Suprapubic skin (tissue), 4 donors: ENCODE measurements at regions not wholly inside any gene's neighbourhood (a gene's known extent, or its start where the extent isn't known, plus 50 kb on each side); places are given as distances from the start of the nearest gene placed in this dataset.

Experiments
- EP300 ChIP-seq: sonication (generic); formaldehyde crosslinking; IDR thresholded peaks from one replicate; pipeline ENCODE4 v1.6.1; 2017; ENCODE audit warnings: antibody characterized with exemption
- POLR2A ChIP-seq, 2 donors: fragments of 450-650 bp; IDR thresholded peaks; one replicate each; pipeline ENCODE4 v1.6.1; 2017; ENCODE audit warnings: antibody characterized with exemption in 2 of 2, mild to moderate bottlenecking in 2 of 2, moderate library complexity in 2 of 2
- POLR2AphosphoS5 ChIP-seq, 3 donors: sonication (generic); formaldehyde crosslinking; IDR thresholded peaks; one replicate each; pipeline ENCODE4 v1.6.1; 2017; ENCODE audit warnings: antibody characterized with exemption in 3 of 3
- TF ChIP-seq, protein P1 (sequence below), 2 donors: fragments of 200-600 bp in 1 of 2; fragments of 450-650 bp in 1 of 2; sonication (generic) in 1 of 2; IDR thresholded peaks; one replicate each; pipeline ENCODE4 v1.5.1; 2016 to 2019; ENCODE audit warnings: antibody characterized with exemption in 2 of 2, mild to moderate bottlenecking in 1 of 2, moderate library complexity in 1 of 2

DNA sequence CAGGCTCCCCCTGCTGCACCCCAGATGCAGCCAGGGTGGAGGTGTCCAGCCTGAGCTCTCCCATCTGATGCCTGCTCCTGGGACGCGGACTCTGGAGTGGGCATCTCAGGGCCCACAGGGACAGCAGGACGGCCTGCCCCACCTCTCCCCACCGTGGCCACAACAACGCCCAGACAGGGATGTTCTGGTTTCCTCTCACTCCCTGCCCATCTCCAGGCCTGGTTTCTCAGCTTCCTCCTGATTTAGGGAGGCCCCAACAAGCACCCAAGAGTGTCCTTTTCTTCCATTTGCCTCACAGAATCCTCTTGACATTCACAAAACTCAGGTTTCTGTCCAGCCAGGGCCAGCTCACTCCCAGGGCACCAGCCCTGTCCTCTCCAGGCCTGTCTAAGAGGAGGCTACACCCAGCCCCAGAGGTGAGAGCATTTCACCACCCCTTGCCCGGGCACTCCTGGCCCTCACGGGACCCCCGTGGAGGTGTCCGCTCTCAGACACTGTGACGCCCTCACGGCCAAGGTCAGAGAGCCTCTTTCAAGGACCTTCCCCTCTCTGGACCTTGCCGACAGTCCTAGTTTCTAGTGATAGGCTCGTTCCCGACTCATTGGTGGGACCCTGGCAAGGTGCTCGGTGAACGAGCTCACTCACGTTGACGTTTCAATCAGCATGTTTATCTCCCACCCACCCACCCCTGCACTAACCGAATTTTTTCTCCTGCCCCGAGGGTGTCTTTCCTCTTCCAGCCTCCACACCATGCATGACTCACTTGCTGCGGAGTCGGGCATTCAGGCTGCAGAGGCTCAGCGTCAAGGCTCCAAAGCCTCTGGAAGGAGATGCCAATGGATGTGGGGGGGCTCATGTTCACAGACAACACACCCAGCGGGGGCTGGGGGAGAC, 62.0 kb upstream of the UNC5A start:
- no peak for TF ChIP-seq EP300
- TF ChIP-seq, protein P1, sequence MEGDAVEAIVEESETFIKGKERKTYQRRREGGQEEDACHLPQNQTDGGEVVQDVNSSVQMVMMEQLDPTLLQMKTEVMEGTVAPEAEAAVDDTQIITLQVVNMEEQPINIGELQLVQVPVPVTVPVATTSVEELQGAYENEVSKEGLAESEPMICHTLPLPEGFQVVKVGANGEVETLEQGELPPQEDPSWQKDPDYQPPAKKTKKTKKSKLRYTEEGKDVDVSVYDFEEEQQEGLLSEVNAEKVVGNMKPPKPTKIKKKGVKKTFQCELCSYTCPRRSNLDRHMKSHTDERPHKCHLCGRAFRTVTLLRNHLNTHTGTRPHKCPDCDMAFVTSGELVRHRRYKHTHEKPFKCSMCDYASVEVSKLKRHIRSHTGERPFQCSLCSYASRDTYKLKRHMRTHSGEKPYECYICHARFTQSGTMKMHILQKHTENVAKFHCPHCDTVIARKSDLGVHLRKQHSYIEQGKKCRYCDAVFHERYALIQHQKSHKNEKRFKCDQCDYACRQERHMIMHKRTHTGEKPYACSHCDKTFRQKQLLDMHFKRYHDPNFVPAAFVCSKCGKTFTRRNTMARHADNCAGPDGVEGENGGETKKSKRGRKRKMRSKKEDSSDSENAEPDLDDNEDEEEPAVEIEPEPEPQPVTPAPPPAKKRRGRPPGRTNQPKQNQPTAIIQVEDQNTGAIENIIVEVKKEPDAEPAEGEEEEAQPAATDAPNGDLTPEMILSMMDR (IDR thresholded peaks at IDR 0.05): no peak
- no peak for TF ChIP-seq POLR2A (IDR thresholded peaks at IDR 0.05)
- TF ChIP-seq POLR2AphosphoS5 (IDR thresholded peaks at IDR 0.05): no peak
